Heart left ventricle (tissue), 13 donors: ENCODE measurements at regions not wholly inside any gene's neighbourhood (a gene's known extent, or its start where the extent isn't known, plus 50 kb on each side); places are given as distances from the start of the nearest gene placed in this dataset.

Experiments used
- POLR2A ChIP-seq, 2 donors: fragments of 450-650 bp; IDR thresholded peaks; one replicate each; pipeline ENCODE4 v1.6.1; 2017; ENCODE audit warnings: antibody characterized with exemption in 2 of 2, mild to moderate bottlenecking in 2 of 2, moderate library complexity in 2 of 2
- TF ChIP-seq, protein P1 (sequence below), 12 donors: fragments of 200-600 bp; sonication (generic) in 4 of 12; IDR thresholded peaks; one replicate each; pipeline versions ENCODE4 v1.5.0 to v1.8.0; 2018 to 2022; ENCODE audit warnings: antibody characterized with exemption in 12 of 12, mild to moderate bottlenecking in 5 of 12
- donor health status: ischemic (EF 13 %, LVEDD 7.1; RV severe dilation, severe dysfunction).
- donor health status: DM: no; HTN: yes; CAD: no.
- donor health status: DM: no; HTN: no; CAD: no.
- donor health status: ischemic (EF 25% LVEDD 6.9; RV normal size, moderate dysfunction).
- donor health status: ischemic (EF 25% LVEDD 5.7; RV mildly dilated, moderate dysfunction).
- donor health status: ischemic (EF 35%, LVEDD 5.7; RV mildly dilated, moderate dysfunction).
- donor health status: nonischemic (EF 11% LVEDD 7.7; RV severe dilation, severe dysfunction).
- donor health status: DM: yes; HTN: yes; CAD: no.
- donor health status: PGD.
- donor health status: ischemic (EF 29% LVEDD 5.4; RV normal size, mild dysfunction).
- donor health status: nonischemic (EF 23%, LVEDD 6.1; RV moderate dilation, normal function).

- TF ChIP-seq, protein P1, sequence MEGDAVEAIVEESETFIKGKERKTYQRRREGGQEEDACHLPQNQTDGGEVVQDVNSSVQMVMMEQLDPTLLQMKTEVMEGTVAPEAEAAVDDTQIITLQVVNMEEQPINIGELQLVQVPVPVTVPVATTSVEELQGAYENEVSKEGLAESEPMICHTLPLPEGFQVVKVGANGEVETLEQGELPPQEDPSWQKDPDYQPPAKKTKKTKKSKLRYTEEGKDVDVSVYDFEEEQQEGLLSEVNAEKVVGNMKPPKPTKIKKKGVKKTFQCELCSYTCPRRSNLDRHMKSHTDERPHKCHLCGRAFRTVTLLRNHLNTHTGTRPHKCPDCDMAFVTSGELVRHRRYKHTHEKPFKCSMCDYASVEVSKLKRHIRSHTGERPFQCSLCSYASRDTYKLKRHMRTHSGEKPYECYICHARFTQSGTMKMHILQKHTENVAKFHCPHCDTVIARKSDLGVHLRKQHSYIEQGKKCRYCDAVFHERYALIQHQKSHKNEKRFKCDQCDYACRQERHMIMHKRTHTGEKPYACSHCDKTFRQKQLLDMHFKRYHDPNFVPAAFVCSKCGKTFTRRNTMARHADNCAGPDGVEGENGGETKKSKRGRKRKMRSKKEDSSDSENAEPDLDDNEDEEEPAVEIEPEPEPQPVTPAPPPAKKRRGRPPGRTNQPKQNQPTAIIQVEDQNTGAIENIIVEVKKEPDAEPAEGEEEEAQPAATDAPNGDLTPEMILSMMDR (IDR thresholded peaks at IDR 0.05) = no peak
- no peak for TF ChIP-seq POLR2A (IDR thresholded peaks at IDR 0.05)
Observed at GRCh38 chr5:3210531-3210930, 385.1 kb upstream of the IRX1 start.
